Body of pancreas (tissue), 4 donors: ENCODE measurements at regions not wholly inside any gene's neighbourhood (a gene's known extent, or its start where the extent isn't known, plus 50 kb on each side); places are given as distances from the start of the nearest gene placed in this dataset.

ENCODE experiments used
- CTCF ChIP-seq, 7 experiments: fragments of 450-650 bp in 4 of 7; fragments of 200-600 bp in 3 of 7; sonication (generic) in 3 of 7; IDR thresholded peaks; one replicate each; pipeline ENCODE4 v1.5.1; 2016 to 2019; ENCODE audit warnings: antibody characterized with exemption in 7 of 7
- POLR2A ChIP-seq, 3 donors: fragments of 450-650 bp; IDR thresholded peaks; one replicate each; pipeline ENCODE4 v1.6.1; 2016; ENCODE audit warnings: antibody characterized with exemption in 3 of 3, mild to moderate bottlenecking in 2 of 3

GRCh38 chr2:240326246-240326645 is 109.2 kb upstream of the GPC1 start:
- TF ChIP-seq CTCF (IDR thresholded peaks at IDR 0.05) (no peak), POLR2A (IDR thresholded peaks at IDR 0.05) (no peak)
